Mesendoderm (in vitro differentiated cells): ENCODE measurements at regions not wholly inside any gene's neighbourhood (a gene's known extent, or its start where the extent isn't known, plus 50 kb on each side); places are given as distances from the start of the nearest gene placed in this dataset.
A peak's percentile ranks its signal among the peaks of the same experiment; 100 is the strongest.

ENCODE experiments used
- DNase-seq: peaks from one replicate; pipeline ENCODE4 v3.0.0; 2013
- H2AK5ac ChIP-seq: 2 replicates; pipeline ENCODE4 v1.6.1; 2013; ENCODE audit warnings: low read length, inconsistent platforms
- H2BK120ac ChIP-seq: 2 replicates; pipeline ENCODE4 v1.6.1; 2013; ENCODE audit warnings: low read depth, mild to moderate bottlenecking, low read length, moderate library complexity, mixed read lengths
- H2BK15ac ChIP-seq: replicated peaks from 2 replicates; pipeline ENCODE4 v1.6.1; 2013; ENCODE audit warnings: low read depth, mild to moderate bottlenecking, moderate library complexity
- H2BK5ac ChIP-seq: 2 replicates; pipeline ENCODE4 v1.6.1; 2013; ENCODE audit warnings: low read length, inconsistent platforms
- H3K18ac ChIP-seq: 2 replicates; pipeline ENCODE4 v1.6.1; 2013; ENCODE audit warnings: mild to moderate bottlenecking, low read length, mixed read lengths
- H3K23ac ChIP-seq: one replicate; pipeline ENCODE4 v1.6.1; 2013; ENCODE audit warnings: low read length
- H3K27ac ChIP-seq: 2 replicates; pipeline ENCODE4 v1.5.1; 2013; ENCODE audit warnings: low read depth, mild to moderate bottlenecking, inconsistent platforms, low read length, moderate library complexity
- H3K27me3 ChIP-seq: 2 replicates; pipeline ENCODE4 v1.6.1; 2013; ENCODE audit warnings: low read length, control low read depth, mild to moderate bottlenecking, inconsistent platforms; ENCODE audit not compliant: insufficient read depth, poor library complexity
- H3K36me3 ChIP-seq: 2 replicates; pipeline ENCODE4 v1.6.1; 2013; ENCODE audit warnings: low read length, inconsistent platforms; ENCODE audit not compliant: control insufficient read depth, insufficient read depth
- H3K4ac ChIP-seq: one replicate; pipeline ENCODE4 v1.6.1; 2013; ENCODE audit warnings: low read depth, mild to moderate bottlenecking, low read length, moderate library complexity
- H3K4me1 ChIP-seq: 2 replicates; pipeline ENCODE4 v1.6.1; 2013; ENCODE audit warnings: low read depth, low read length, inconsistent platforms; ENCODE audit not compliant: control insufficient read depth
- H3K4me2 ChIP-seq: 2 replicates; pipeline ENCODE4 v1.6.1; 2013; ENCODE audit warnings: low read length
- H3K4me3 ChIP-seq: 2 replicates; pipeline ENCODE4 v1.5.1; 2013; ENCODE audit warnings: mild to moderate bottlenecking, low read length
- H3K56ac ChIP-seq: one replicate; pipeline ENCODE4 v1.6.1; 2013; ENCODE audit warnings: low read length
- H3K79me1 ChIP-seq: 2 replicates; pipeline ENCODE4 v1.6.1; 2013; ENCODE audit warnings: low read length, inconsistent platforms
- H3K79me2 ChIP-seq: 2 replicates; pipeline ENCODE4 v1.6.1; 2013; ENCODE audit warnings: mild to moderate bottlenecking, low read length; ENCODE audit not compliant: control insufficient read depth, insufficient read depth
- H3K9ac ChIP-seq: 2 replicates; pipeline ENCODE4 v1.6.1; 2013; ENCODE audit warnings: low read length, inconsistent platforms
- H4K5ac ChIP-seq: one replicate; pipeline ENCODE4 v1.6.1; 2013; ENCODE audit warnings: low read length
- H4K8ac ChIP-seq: one replicate; pipeline ENCODE4 v1.6.1; 2013; ENCODE audit warnings: low read depth, mild to moderate bottlenecking, control low read depth, low read length, moderate library complexity
- WGBS: extraction: QIAGEN DNeasy Blood & Tissue Kit; methylation state at CpG from one replicate; pipeline ENCODE4 v1.1.7; 2013; ENCODE audit warnings: low lambda C conversion rate, missing lambda C conversion rate; ENCODE audit not compliant: insufficient coverage; ENCODE audit errors: extremely low coverage; 5-methylcytosine and 5-hydroxymethylcytosine counted together

GRCh38 chr1:87595384-87595781 lies 266.7 kb downstream of the LMO4 start:
- Histone ChIP-seq H2BK120ac (no peak overlapping the region), H3K4me2 (no peak overlapping the region), H3K27ac (no peak overlapping the region), H3K23ac (no peak overlapping the region), H3K36me3 (no peaks in the 10 kb centered on the region), H3K79me2 (no peaks in the 10 kb centered on the region), H3K4me1 (no peaks in the 10 kb centered on the region), H3K9ac (no peak overlapping the region), H2BK15ac (no peak overlapping the region), H3K56ac (no peak overlapping the region), H2BK5ac (no peak overlapping the region), H3K18ac (no peak overlapping the region), H3K4ac (no peak overlapping the region), H3K27me3 (no peaks in the 10 kb centered on the region), H4K8ac (no peak overlapping the region), H2AK5ac (no peak overlapping the region), H3K4me3 (no peak overlapping the region), H4K5ac (no peak overlapping the region), H3K79me1 (no peaks in the 10 kb centered on the region)
- WGBS = no CpG with 5 or more reads among the region's 3 CpGs
- DNase-seq = no peak

DNA sequence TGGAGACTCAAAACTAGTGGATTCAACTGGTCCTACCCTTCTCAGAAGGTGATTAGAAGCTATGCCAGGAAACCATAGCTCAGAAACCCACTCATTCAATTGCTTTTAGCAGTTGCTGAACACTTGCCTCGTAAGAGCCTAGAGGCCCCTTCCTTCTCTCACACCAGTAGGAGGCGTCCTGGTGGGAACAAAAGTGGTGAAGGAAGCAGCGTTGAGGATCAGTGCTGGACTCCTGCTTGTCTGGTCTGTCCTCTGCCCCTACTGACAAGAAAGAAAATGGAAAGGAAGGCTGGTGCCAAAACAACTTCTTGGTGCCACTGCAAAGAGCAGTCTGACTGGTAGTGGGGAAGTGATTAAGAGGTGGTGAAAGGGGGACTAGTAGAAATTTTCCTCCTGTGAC lies 269.7 kb downstream of the LMO4 start:
- no peak overlapping the region for H3K4me2 ChIP-seq
- no peak overlapping the region for H3K56ac ChIP-seq
- H3K4me3 ChIP-seq = no peak overlapping the region
- H4K8ac ChIP-seq = no peak overlapping the region
- WGBS = no CpG with 5 or more reads among the region's 3 CpGs
- H2BK15ac ChIP-seq = no peak overlapping the region
- H2BK120ac ChIP-seq = no peak overlapping the region
- no peaks in the 10 kb centered on the region for H3K4me1 ChIP-seq
- peak; percentile 91 for DNase-seq
- no peak overlapping the region for H2BK5ac ChIP-seq
- H3K4ac ChIP-seq = no peak overlapping the region
- no peaks in the 10 kb centered on the region for H3K27me3 ChIP-seq
- H3K18ac ChIP-seq = no peak overlapping the region
- no peak overlapping the region for H4K5ac ChIP-seq
- H3K9ac ChIP-seq = no peak overlapping the region
- no peak overlapping the region for H3K23ac ChIP-seq
- H2AK5ac ChIP-seq = no peak overlapping the region
- H3K79me1 ChIP-seq = no peaks in the 10 kb centered on the region
- H3K79me2 ChIP-seq = no peaks in the 10 kb centered on the region
- no peaks in the 10 kb centered on the region for H3K36me3 ChIP-seq
- H3K27ac ChIP-seq = no peak overlapping the region

GRCh38 chr1:87599569-87599968 lies 270.9 kb downstream of the LMO4 start:
- H3K79me1 ChIP-seq = no peaks in the 10 kb centered on the region
- no peak overlapping the region for H3K56ac ChIP-seq
- H3K4ac ChIP-seq = no peak overlapping the region
- H3K27me3 ChIP-seq = no peaks in the 10 kb centered on the region
- no peak overlapping the region for H3K18ac ChIP-seq
- H4K8ac ChIP-seq = no peak overlapping the region
- no peak overlapping the region for H2AK5ac ChIP-seq
- no peak overlapping the region for H3K4me2 ChIP-seq
- no peak overlapping the region for H4K5ac ChIP-seq
- no peak for DNase-seq
- no peak overlapping the region for H2BK15ac ChIP-seq
- no peak overlapping the region for H3K23ac ChIP-seq
- H3K4me3 ChIP-seq = no peak overlapping the region
- H3K4me1 ChIP-seq = no peaks in the 10 kb centered on the region
- H3K79me2 ChIP-seq = no peaks in the 10 kb centered on the region
- no peak overlapping the region for H2BK120ac ChIP-seq
- no peak overlapping the region for H3K27ac ChIP-seq
- no peaks in the 10 kb centered on the region for H3K36me3 ChIP-seq
- no peak overlapping the region for H2BK5ac ChIP-seq
- WGBS = no CpG with 5 or more reads among the region's 2 CpGs
- no peak overlapping the region for H3K9ac ChIP-seq

GRCh38 chr1:87600055-87600850 lies 271.6 kb downstream of the LMO4 start:
- Histone ChIP-seq H3K27ac (no peak overlapping the region), H2AK5ac (no peak overlapping the region), H3K36me3 (no peaks in the 10 kb centered on the region), H3K4me1 (no peaks in the 10 kb centered on the region), H4K5ac (no peak overlapping the region), H3K4me2 (no peak overlapping the region), H3K79me1 (no peaks in the 10 kb centered on the region), H3K27me3 (no peaks in the 10 kb centered on the region), H3K9ac (no peak overlapping the region), H3K79me2 (no peaks in the 10 kb centered on the region), H3K4me3 (no peak overlapping the region), H2BK15ac (no peak overlapping the region), H3K23ac (no peak overlapping the region), H4K8ac (no peak overlapping the region), H3K18ac (no peak overlapping the region), H2BK5ac (no peak overlapping the region), H2BK120ac (no peak overlapping the region), H3K56ac (no peak overlapping the region), H3K4ac (no peak overlapping the region)
- no CpG with 5 or more reads among the region's 6 CpGs for WGBS
- peak; percentile 14 for DNase-seq

- Histone ChIP-seq H3K4me1 (no peaks in the 10 kb centered on the region), H3K27ac (no peak overlapping the region), H4K5ac (no peak overlapping the region), H3K36me3 (no peaks in the 10 kb centered on the region), H3K27me3 (no peaks in the 10 kb centered on the region), H3K23ac (no peak overlapping the region), H3K56ac (no peak overlapping the region), H2BK5ac (no peak overlapping the region), H2BK15ac (no peak overlapping the region), H3K4me3 (no peak overlapping the region), H4K8ac (no peak overlapping the region), H2BK120ac (no peak overlapping the region), H3K79me1 (no peaks in the 10 kb centered on the region), H3K9ac (no peak overlapping the region), H3K79me2 (no peaks in the 10 kb centered on the region), H3K18ac (no peak overlapping the region), H3K4ac (no peak overlapping the region), H2AK5ac (no peak overlapping the region), H3K4me2 (no peak overlapping the region)
- WGBS = no CpG with 5 or more reads among the region's 1 CpG
- peak; percentile 38 for DNase-seq
Measured at GRCh38 chr1:87600854-87601253, 272.2 kb downstream of the LMO4 start.

GRCh38 chr1:87603626-87604025 lies 274.9 kb downstream of the LMO4 start:
- Histone ChIP-seq H3K56ac (no peak overlapping the region), H2BK15ac (no peak overlapping the region), H2AK5ac (no peak overlapping the region), H3K27me3 (no peaks in the 10 kb centered on the region), H4K8ac (no peak overlapping the region), H2BK5ac (no peak overlapping the region), H3K9ac (no peak overlapping the region), H3K79me2 (no peaks in the 10 kb centered on the region), H3K36me3 (no peaks in the 10 kb centered on the region), H3K18ac (no peak overlapping the region), H3K79me1 (no peaks in the 10 kb centered on the region), H4K5ac (no peak overlapping the region), H3K23ac (no peak overlapping the region), H3K4me2 (no peak overlapping the region), H2BK120ac (no peak overlapping the region), H3K27ac (no peak overlapping the region), H3K4me1 (no peaks in the 10 kb centered on the region), H3K4me3 (no peak overlapping the region), H3K4ac (no peak overlapping the region)
- peak; percentile 12 for DNase-seq
- WGBS = no CpG with 5 or more reads among the region's 1 CpG
